ENCODE measurements at regions not wholly inside any gene's neighbourhood (a gene's known extent, or its start where the extent isn't known, plus 50 kb on each side); places are given as distances from the start of the nearest gene placed in this dataset.
A peak's percentile ranks its signal among the peaks of the same experiment; 100 is the strongest.
"Not testable (repeated sequence)": the region's sequence is repeated elsewhere in the genome, so short reads cannot be mapped to it uniquely, and the experiment has no call there.

DNA sequence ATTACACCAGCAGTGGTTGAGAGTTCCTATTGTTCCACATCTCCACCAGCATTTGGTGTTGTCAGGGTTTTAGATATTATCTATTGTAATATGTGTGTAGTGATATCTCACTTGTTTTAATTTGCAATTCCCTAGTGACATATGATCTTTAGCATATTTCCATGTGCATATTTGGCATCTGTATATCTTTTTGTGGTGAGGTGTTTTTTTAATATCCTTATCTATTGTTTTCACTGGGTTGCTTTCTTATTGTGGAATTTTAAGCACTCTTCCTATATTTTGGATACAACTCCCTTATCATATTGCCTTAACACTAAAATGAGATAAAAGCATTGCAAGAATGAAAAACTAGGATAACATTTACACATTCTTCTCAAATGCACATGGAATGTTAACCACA, 453.9 kb upstream of the FSIP2 start:
- H3K9me3 ChIP-seq: no peaks in the 10 kb centered on the region
- no peaks in the 10 kb centered on the region for H3K27me3 ChIP-seq (replicated peaks; ENCODE audit: insufficient read depth)
- intact Hi-C loops (cut with DNase I): no loop called here
- no peak overlapping the region for H3K27ac ChIP-seq
- TF ChIP-seq, protein P1, sequence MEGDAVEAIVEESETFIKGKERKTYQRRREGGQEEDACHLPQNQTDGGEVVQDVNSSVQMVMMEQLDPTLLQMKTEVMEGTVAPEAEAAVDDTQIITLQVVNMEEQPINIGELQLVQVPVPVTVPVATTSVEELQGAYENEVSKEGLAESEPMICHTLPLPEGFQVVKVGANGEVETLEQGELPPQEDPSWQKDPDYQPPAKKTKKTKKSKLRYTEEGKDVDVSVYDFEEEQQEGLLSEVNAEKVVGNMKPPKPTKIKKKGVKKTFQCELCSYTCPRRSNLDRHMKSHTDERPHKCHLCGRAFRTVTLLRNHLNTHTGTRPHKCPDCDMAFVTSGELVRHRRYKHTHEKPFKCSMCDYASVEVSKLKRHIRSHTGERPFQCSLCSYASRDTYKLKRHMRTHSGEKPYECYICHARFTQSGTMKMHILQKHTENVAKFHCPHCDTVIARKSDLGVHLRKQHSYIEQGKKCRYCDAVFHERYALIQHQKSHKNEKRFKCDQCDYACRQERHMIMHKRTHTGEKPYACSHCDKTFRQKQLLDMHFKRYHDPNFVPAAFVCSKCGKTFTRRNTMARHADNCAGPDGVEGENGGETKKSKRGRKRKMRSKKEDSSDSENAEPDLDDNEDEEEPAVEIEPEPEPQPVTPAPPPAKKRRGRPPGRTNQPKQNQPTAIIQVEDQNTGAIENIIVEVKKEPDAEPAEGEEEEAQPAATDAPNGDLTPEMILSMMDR (IDR thresholded peaks at IDR 0.05): no peak
- TF ChIP-seq POLR2AphosphoS5 (IDR thresholded peaks at IDR 0.05) (no peak), POLR2A (IDR thresholded peaks at IDR 0.05) (no peak)
- no peaks in the 10 kb centered on the region for H3K4me1 ChIP-seq (replicated peaks)
- no peak for DNase-seq (ENCODE audit: low spot score)
- H3K4me3 ChIP-seq: no peak overlapping the region
- H3K36me3 ChIP-seq: no peaks in the 10 kb centered on the region

DNA sequence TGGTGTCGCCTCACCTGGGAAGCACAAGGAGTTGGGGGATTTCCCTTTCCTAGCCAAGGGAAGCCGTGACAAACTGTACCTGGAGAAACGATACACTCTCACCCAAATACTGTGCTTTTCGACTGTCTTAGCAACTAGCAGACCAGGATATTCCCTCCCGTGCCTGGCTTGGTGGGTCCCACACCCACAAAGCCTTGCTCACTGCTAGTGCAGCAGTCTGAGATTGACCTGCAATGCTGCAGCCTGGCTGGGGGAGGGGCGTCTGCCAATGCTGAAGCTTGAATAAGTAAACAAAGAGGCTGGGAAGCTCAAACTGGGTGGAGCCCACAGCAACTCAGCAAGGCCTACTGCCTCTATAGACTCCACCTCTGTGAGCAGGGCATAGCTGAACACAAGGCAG, 448.6 kb upstream of the FSIP2 start:
- WGBS: 77% methylated on average over 6 of the region's 6 CpGs
- H3K9me3 ChIP-seq; H3K27me3 ChIP-seq (replicated peaks; ENCODE audit: insufficient read depth); H3K27ac ChIP-seq; H3K4me1 ChIP-seq (replicated peaks); H3K36me3 ChIP-seq; DNase-seq (ENCODE audit: low spot score); H3K4me3 ChIP-seq; intact Hi-C loops (cut with DNase I): not testable (repeated sequence)

DNA sequence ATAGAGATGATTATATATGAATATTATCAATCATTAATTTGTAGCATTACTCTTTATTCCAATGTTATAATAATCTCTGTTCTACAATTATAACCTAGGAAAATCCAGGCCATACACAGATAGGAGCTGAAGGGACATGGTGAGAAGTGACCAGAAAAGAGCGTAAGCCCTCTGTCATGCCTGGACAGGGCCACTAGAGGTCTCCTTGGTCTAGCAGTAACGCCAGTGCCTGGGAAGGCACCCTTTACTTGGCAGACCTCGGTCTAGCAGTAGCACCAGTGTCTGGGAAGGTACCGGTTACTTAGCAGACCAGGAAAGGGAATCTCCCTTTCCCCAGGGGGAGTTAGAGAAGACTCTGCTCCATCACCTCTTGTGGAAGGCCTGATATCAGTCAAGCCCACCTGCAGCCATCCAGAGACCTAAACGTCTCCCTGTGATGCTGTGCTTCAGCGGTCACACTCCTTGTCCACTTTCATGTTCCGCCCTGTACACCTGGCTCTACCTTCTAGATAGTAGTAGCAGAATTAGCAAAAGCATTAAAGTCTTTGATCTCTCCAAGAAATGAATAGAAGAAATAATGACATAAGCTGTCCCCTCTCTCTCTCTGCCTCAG, 447.5 kb upstream of the FSIP2 start:
- Histone ChIP-seq H3K9me3 (no peaks in the 10 kb centered on the region), H3K4me1 (replicated peaks) (no peaks in the 10 kb centered on the region), H3K4me3 (no peak overlapping the region), H3K27ac (no peak overlapping the region), H3K27me3 (replicated peaks; ENCODE audit: insufficient read depth) (no peaks in the 10 kb centered on the region), H3K36me3 (no peaks in the 10 kb centered on the region)
- intact Hi-C loops (cut with DNase I): no loop called here
- no peak for TF ChIP-seq POLR2AphosphoS5 (IDR thresholded peaks at IDR 0.05)
- TF ChIP-seq, protein P1 (IDR thresholded peaks at IDR 0.05): peak in 3 of 4 experiments; percentile 25 to 56 (median 36)
- 63% methylated on average over 7 of the region's 7 CpGs for WGBS
- DNase-seq (ENCODE audit: low spot score): peak; percentile 6

DNA sequence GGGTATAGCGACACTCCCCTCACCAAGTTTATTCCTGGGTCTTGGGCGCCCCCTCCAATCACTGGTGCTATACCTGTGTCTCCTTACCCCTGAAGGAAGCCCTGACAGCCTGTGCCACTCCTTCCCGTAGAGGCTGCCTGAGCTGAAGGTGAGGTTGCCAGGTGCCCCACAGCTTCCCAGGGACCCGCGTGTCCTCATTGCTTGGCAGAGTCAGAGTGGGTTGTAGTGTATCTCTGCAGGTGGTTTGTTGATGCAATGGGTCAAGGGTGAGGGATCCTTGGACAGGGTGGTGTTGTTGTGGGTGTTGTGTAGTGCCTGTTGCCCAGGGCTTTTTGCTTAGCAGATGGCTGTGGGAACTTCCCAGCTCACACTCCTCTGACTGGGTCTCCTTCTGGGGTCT, 438.7 kb upstream of the FSIP2 start:
- WGBS: 75% methylated on average over 5 of the region's 5 CpGs
- TF ChIP-seq POLR2AphosphoS5 (IDR thresholded peaks at IDR 0.05) (no peak), POLR2A (IDR thresholded peaks at IDR 0.05) (no peak)
- TF ChIP-seq, protein P1 (IDR thresholded peaks at IDR 0.05): no peak
- H3K27me3 ChIP-seq (replicated peaks; ENCODE audit: insufficient read depth): no peaks in the 10 kb centered on the region
- H3K27ac ChIP-seq: no peak overlapping the region
- H3K9me3 ChIP-seq: no peaks in the 10 kb centered on the region
- intact Hi-C loops (cut with DNase I): no loop called here
- no peaks in the 10 kb centered on the region for H3K4me1 ChIP-seq (replicated peaks)
- no peak overlapping the region for H3K4me3 ChIP-seq
- H3K36me3 ChIP-seq: no peaks in the 10 kb centered on the region
- DNase-seq (ENCODE audit: low spot score): no peak

DNA sequence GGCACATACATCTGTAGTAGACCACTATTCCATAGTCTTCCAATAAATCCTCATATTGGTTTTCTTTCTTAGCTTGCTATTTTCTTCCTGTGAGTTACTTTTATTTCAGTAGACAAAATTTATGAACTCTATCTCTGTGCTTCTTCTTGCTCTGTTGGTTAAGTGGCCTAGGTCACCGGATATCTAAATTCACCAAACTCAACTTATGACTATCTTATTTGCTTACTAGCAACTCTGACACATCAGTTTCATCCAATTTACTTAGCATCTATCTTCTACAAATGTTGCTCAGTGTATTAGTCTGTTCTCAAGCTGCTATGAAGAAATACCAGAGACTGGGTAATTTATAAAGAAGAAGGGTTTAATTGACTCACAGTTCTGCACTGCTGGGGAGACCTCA, 432.5 kb upstream of the FSIP2 start:
- Histone ChIP-seq H3K27me3 (replicated peaks; ENCODE audit: insufficient read depth) (no peaks in the 10 kb centered on the region), H3K27ac (no peak overlapping the region), H3K4me1 (replicated peaks) (no peaks in the 10 kb centered on the region), H3K4me3 (no peak overlapping the region), H3K36me3 (no peaks in the 10 kb centered on the region), H3K9me3 (no peaks in the 10 kb centered on the region)
- WGBS: 89% methylated on average over 1 of the region's 1 CpG
- intact Hi-C loops (cut with DNase I): no loop called here
- no peak for DNase-seq (ENCODE audit: low spot score)
- TF ChIP-seq, protein P1 (IDR thresholded peaks at IDR 0.05): no peak
- no peak for TF ChIP-seq POLR2AphosphoS5 (IDR thresholded peaks at IDR 0.05)
- TF ChIP-seq POLR2A (IDR thresholded peaks at IDR 0.05): no peak

All from prostate gland (tissue), 2 donors.